ENCODE measurements at regions not wholly inside any gene's neighbourhood (a gene's known extent, or its start where the extent isn't known, plus 50 kb on each side); places are given as distances from the start of the nearest gene placed in this dataset.

GRCh38 chr7:46157931-46158330, 236.9 kb upstream of the IGFBP3 start:
- ChIA-PET CTCF (no interaction called here), POLR2A (no interaction called here)
- no peak overlapping the region for H3K4me3 ChIP-seq (ENCODE audit: low read depth, low read length)
- TF ChIP-seq CTCF (IDR thresholded peaks at IDR 0.05; ENCODE audit: insufficient read depth, low read length, missing control alignments): no peak
- DNase-seq (ENCODE audit: low read depth, low spot score): no peak

- ChIA-PET CTCF (no interaction called here), POLR2A (no interaction called here)
- DNase-seq (ENCODE audit: low read depth, low spot score): no peak
- no peak overlapping the region for H3K4me3 ChIP-seq (ENCODE audit: low read depth, low read length)
- TF ChIP-seq CTCF (IDR thresholded peaks at IDR 0.05; ENCODE audit: insufficient read depth, low read length, missing control alignments): no peak
Measured at GRCh38 chr7:46157404-46157803, 236.3 kb upstream of the IGFBP3 start.

GRCh38 chr7:46156853-46157252, 235.8 kb upstream of the IGFBP3 start:
- no peak overlapping the region for H3K4me3 ChIP-seq (ENCODE audit: low read depth, low read length)
- CTCF ChIA-PET: interaction anchor here (1.5 to 2.3 kb wide), 2 partner anchors 12 to 233 kb away, joined by 6 to 11 read pairs; no protein-coding TSS in a partner anchor
- POLR2A ChIA-PET: no interaction called here
- no peak for DNase-seq (ENCODE audit: low read depth, low spot score)
- no peak for TF ChIP-seq CTCF (IDR thresholded peaks at IDR 0.05; ENCODE audit: insufficient read depth, low read length, missing control alignments)

GRCh38 chr7:46156086-46156485, 235.0 kb upstream of the IGFBP3 start:
- no peak overlapping the region for H3K4me3 ChIP-seq (ENCODE audit: low read depth, low read length)
- ChIA-PET CTCF (interaction anchor here (1.5 to 2.3 kb wide), 2 partner anchors 13 to 233 kb away, joined by 6 to 11 read pairs; no protein-coding TSS in a partner anchor), POLR2A (no interaction called here)
- no peak for DNase-seq (ENCODE audit: low read depth, low spot score)
- no peak for TF ChIP-seq CTCF (IDR thresholded peaks at IDR 0.05; ENCODE audit: insufficient read depth, low read length, missing control alignments)

GRCh38 chr7:46155367-46155766, 234.3 kb upstream of the IGFBP3 start:
- no peak for TF ChIP-seq CTCF (IDR thresholded peaks at IDR 0.05; ENCODE audit: insufficient read depth, low read length, missing control alignments)
- DNase-seq (ENCODE audit: low read depth, low spot score): no peak
- ChIA-PET CTCF (interaction anchor here (0.7 to 2.3 kb wide), 2 partner anchors 38 to 232 kb away, joined by 3 to 11 read pairs; no protein-coding TSS in a partner anchor), POLR2A (interaction anchor here (0.7 kb wide), 1 partner anchor 233 kb away, joined by 3 read pairs; no protein-coding TSS in a partner anchor)
- H3K4me3 ChIP-seq (ENCODE audit: low read depth, low read length): no peak overlapping the region

- no peak for TF ChIP-seq CTCF (IDR thresholded peaks at IDR 0.05; ENCODE audit: insufficient read depth, low read length, missing control alignments)
- CTCF ChIA-PET: interaction anchor here (0.7 to 2.3 kb wide), 2 partner anchors 37 to 231 kb away, joined by 3 to 11 read pairs; no protein-coding TSS in a partner anchor
- no peak for DNase-seq (ENCODE audit: low read depth, low spot score)
- POLR2A ChIA-PET: no interaction called here
- H3K4me3 ChIP-seq (ENCODE audit: low read depth, low read length): no peak overlapping the region
Measured at GRCh38 chr7:46153951-46154787, 233.1 kb upstream of the IGFBP3 start.

Data from AG04449 (cell line).